NB4 (cell line): ENCODE measurements at regions not wholly inside any gene's neighbourhood (a gene's known extent, or its start where the extent isn't known, plus 50 kb on each side); places are given as distances from the start of the nearest gene placed in this dataset.

ENCODE experiments used
- POLR2A ChIP-seq: IDR thresholded peaks from 2 replicates; pipeline ENCODE4 v1.6.1; 2011; ENCODE audit warnings: mild to moderate bottlenecking; ENCODE audit not compliant: insufficient read length; ENCODE audit errors: extremely low read depth
- TF ChIP-seq, protein P1 (sequence below): IDR thresholded peaks from one replicate; pipeline ENCODE4 v1.5.1; 2012; ENCODE audit warnings: low read depth, low read length

GRCh38 chr12:87094356-87094755 lies 838.2 kb upstream of the MGAT4C start:
- TF ChIP-seq, protein P1, sequence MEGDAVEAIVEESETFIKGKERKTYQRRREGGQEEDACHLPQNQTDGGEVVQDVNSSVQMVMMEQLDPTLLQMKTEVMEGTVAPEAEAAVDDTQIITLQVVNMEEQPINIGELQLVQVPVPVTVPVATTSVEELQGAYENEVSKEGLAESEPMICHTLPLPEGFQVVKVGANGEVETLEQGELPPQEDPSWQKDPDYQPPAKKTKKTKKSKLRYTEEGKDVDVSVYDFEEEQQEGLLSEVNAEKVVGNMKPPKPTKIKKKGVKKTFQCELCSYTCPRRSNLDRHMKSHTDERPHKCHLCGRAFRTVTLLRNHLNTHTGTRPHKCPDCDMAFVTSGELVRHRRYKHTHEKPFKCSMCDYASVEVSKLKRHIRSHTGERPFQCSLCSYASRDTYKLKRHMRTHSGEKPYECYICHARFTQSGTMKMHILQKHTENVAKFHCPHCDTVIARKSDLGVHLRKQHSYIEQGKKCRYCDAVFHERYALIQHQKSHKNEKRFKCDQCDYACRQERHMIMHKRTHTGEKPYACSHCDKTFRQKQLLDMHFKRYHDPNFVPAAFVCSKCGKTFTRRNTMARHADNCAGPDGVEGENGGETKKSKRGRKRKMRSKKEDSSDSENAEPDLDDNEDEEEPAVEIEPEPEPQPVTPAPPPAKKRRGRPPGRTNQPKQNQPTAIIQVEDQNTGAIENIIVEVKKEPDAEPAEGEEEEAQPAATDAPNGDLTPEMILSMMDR = no peak
- TF ChIP-seq POLR2A = no peak
